GM23338 (cell line): ENCODE measurements at regions not wholly inside any gene's neighbourhood (a gene's known extent, or its start where the extent isn't known, plus 50 kb on each side); places are given as distances from the start of the nearest gene placed in this dataset.

ENCODE experiments used
- CREB1 ChIP-seq: fragments of 250-450 bp; sonication (Bioruptor Pico); IDR thresholded peaks from 2 replicates; pipeline ENCODE4 v1.5.0; 2020; ENCODE audit warnings: low read depth, mild to moderate bottlenecking, moderate library complexity
- CTCF ChIP-seq, 2 experiments: fragments of 200-600 bp in 1 of 2; sonication (generic) in 1 of 2; conservative IDR thresholded peaks; 2 replicates each; pipeline versions ENCODE4 v1.5.1 to v1.6.1; 2016 to 2017; ENCODE audit warnings: antibody characterized with exemption in 2 of 2, low read depth in 2 of 2, mild to moderate bottlenecking in 2 of 2, moderate library complexity in 1 of 2
- ETS1 ChIP-seq: IDR thresholded peaks from 2 replicates; pipeline ENCODE4 v1.6.1; 2016; ENCODE audit warnings: antibody characterized with exemption
- EZH2 ChIP-seq: fragments of 200-600 bp; sonication (generic); IDR thresholded peaks from one replicate; pipeline ENCODE4 v1.8.0; 2017; ENCODE audit warnings: antibody characterized with exemption, mild to moderate bottlenecking, low read depth; ENCODE audit not compliant: unreplicated experiment
- EZH2phosphoT487 ChIP-seq: fragments of 200-600 bp; sonication (generic); IDR thresholded peaks from one replicate; pipeline ENCODE4 v1.8.1; 2018; ENCODE audit warnings: antibody characterized with exemption; ENCODE audit not compliant: unreplicated experiment
- JUNB ChIP-seq: IDR thresholded peaks from one replicate; pipeline ENCODE4 v1.6.1; 2016; ENCODE audit warnings: antibody characterized with exemption; ENCODE audit not compliant: unreplicated experiment
- POLR2AphosphoS5 ChIP-seq: IDR thresholded peaks from 2 replicates; pipeline ENCODE4 v1.6.1; 2016; ENCODE audit warnings: antibody characterized with exemption, low read depth
- REST ChIP-seq: IDR thresholded peaks from one replicate; pipeline ENCODE4 v1.6.1; 2018; ENCODE audit warnings: antibody characterized with exemption; ENCODE audit not compliant: unreplicated experiment
- ZNF462 ChIP-seq: fragments of 250-450 bp; sonication (Bioruptor Pico); IDR thresholded peaks from 2 replicates; pipeline ENCODE4 v1.5.0; 2020; ENCODE audit warnings: mild to moderate bottlenecking, moderate library complexity

GRCh38 chr10:129277084-129277483, 190.0 kb upstream of the MGMT start:
- TF ChIP-seq CTCF (conservative IDR thresholded peaks at IDR 0.05; ENCODE audit: low read depth in 2 of 2) (no peak), EZH2phosphoT487 (no peak), POLR2AphosphoS5 (no peak), EZH2 (no peak), REST (no peak), JUNB (no peak), CREB1 (CRISPR knock-in tag) (no peak), ETS1 (no peak), ZNF462 (no peak)
